HepG2 (cell line): ENCODE measurements at regions not wholly inside any gene's neighbourhood (a gene's known extent, or its start where the extent isn't known, plus 50 kb on each side); places are given as distances from the start of the nearest gene placed in this dataset.

Experiments
- ATAC-seq: fragments of 200-7000 bp; cut with Tn5 transposase; 3 replicates; pipeline ENCODE4 v1.9.1; 2020; ENCODE audit warnings: mild to moderate bottlenecking, moderate library complexity
- BruUV-seq: library from RNA; stranded (reverse); fragments of 400-500 nt; replicated peaks from 2 replicates; lab custom pipeline; 2021; lab: Mats Ljungman, UMichigan
- CTCF ChIA-PET: fragments of 300-600 bp; formaldehyde crosslinking; extraction: SDS; loops from one replicate; lab custom pipeline; 2021; ENCODE audit warnings: low total read pairs, inconsistent platforms, low intra/inter-chr PET ratio; lab: Yijun Ruan, JAX
- POLR2A ChIA-PET: fragments of 350-600 bp; sonication (Branson Sonifier 250); formaldehyde crosslinking; loops from one replicate; lab custom pipeline; 2020; ENCODE audit warnings: antibody characterized with exemption, inconsistent platforms; lab: Yijun Ruan, JAX
- DNase-seq: peaks from one replicate; pipeline ENCODE4 v3.0.0-alpha.2; 2015; ENCODE audit warnings: low spot score
- FAIRE-seq: peaks from 3 replicates; lab custom pipeline; 2011; peaks lifted over from hg19 to GRCh38; lab: Jason Lieb, UNC
- H2AFZ ChIP-seq: one replicate; pipeline ENCODE4 v1.6.1; 2011; ENCODE audit warnings: low read length, inconsistent platforms
- H3K27ac ChIP-seq: fragments of 300-600 bp; 3 replicates; pipeline ENCODE4 v1.8.0; 2011; ENCODE audit warnings: mixed run types, mild to moderate bottlenecking, mixed read lengths, low read length, inconsistent platforms; ENCODE audit not compliant: insufficient read depth; ENCODE audit errors: extremely low read length
- H3K27me3 ChIP-seq, 2 experiments: fragments of 200-600 bp in 1 of 2; 2 replicates in 1 of 2; 3 replicates in 1 of 2; pipeline versions ENCODE4 v1.6.0 to v1.8.0; 2011; ENCODE audit warnings: low read length in 2 of 2, mild to moderate bottlenecking in 2 of 2, moderate library complexity in 2 of 2, inconsistent platforms in 1 of 2; ENCODE audit not compliant: insufficient read depth in 2 of 2, control insufficient read depth in 1 of 2
- H3K36me3 ChIP-seq, 2 experiments: fragments of 200-600 bp in 1 of 2; replicated peaks in 1 of 2; 2 replicates in 1 of 2; 3 replicates in 1 of 2; pipeline versions ENCODE4 v1.5.1 to v1.8.0; 2011; ENCODE audit warnings: low read length in 2 of 2, inconsistent platforms in 1 of 2; ENCODE audit not compliant: insufficient read depth in 2 of 2, control insufficient read depth in 1 of 2
- H3K4me1 ChIP-seq: 2 replicates; pipeline ENCODE4 v1.5.1; 2012; ENCODE audit warnings: low read length, inconsistent platforms; ENCODE audit not compliant: insufficient read depth
- H3K4me2 ChIP-seq: 2 replicates; pipeline ENCODE4 v1.6.0; 2011; ENCODE audit warnings: low read depth, low read length, inconsistent platforms
- H3K4me3 ChIP-seq, 3 experiments: fragments of 200-600 bp in 1 of 3; sonication (generic), shearing (Covaris generic) in 1 of 3; replicated peaks in 1 of 3; 2 replicates each; pipeline ENCODE4 v1.5.1; 2011 to 2016; ENCODE audit warnings: low read length in 3 of 3, inconsistent platforms in 2 of 3, low read depth in 2 of 3, mild to moderate bottlenecking in 2 of 3, control low read depth in 1 of 3, mixed read lengths in 1 of 3; ENCODE audit not compliant: insufficient read depth in 1 of 3
- H3K79me2 ChIP-seq: one replicate; pipeline ENCODE4 v1.6.1; 2011; ENCODE audit warnings: low read length, inconsistent platforms; ENCODE audit not compliant: insufficient read depth
- H3K9ac ChIP-seq: 2 replicates; pipeline ENCODE4 v1.6.0; 2011; ENCODE audit warnings: mild to moderate bottlenecking, low read depth, low read length, inconsistent platforms; ENCODE audit not compliant: insufficient read depth
- H3K9me3 ChIP-seq: 2 replicates; pipeline ENCODE4 v1.5.1; 2012; ENCODE audit warnings: mild to moderate bottlenecking, low read length
- H4K20me1 ChIP-seq: 2 replicates; pipeline ENCODE4 v1.6.0; 2011; ENCODE audit warnings: inconsistent platforms, mild to moderate bottlenecking, low read length, moderate library complexity; ENCODE audit not compliant: insufficient read depth
- ATAD3A ChIP-seq: sonication (generic); formaldehyde crosslinking; IDR thresholded peaks from 2 replicates; pipeline ENCODE4 v1.4.0; 2020; ENCODE audit warnings: missing genetic modification reagents
- HNF4A ChIP-seq: sonication (generic); formaldehyde crosslinking; IDR thresholded peaks from 2 replicates; pipeline ENCODE4 v1.4.0; 2020; ENCODE audit warnings: missing genetic modification reagents
- HNRNPK ChIP-seq: fragments of 200-400 bp; formaldehyde crosslinking; IDR thresholded peaks from 2 replicates; pipeline ENCODE4 v1.6.1; 2018; ENCODE audit warnings: low read length, low read depth, moderate library complexity, mild to moderate bottlenecking; ENCODE audit not compliant: poor library complexity, severe bottlenecking
- MED13 ChIP-seq: sonication (generic); formaldehyde crosslinking; IDR thresholded peaks from 2 replicates; pipeline ENCODE4 v1.5.0; 2020; ENCODE audit warnings: missing genetic modification reagents
- MZF1 ChIP-seq: sonication (generic); formaldehyde crosslinking; IDR thresholded peaks from 2 replicates; pipeline ENCODE4 v1.8.1; 2023; ENCODE audit warnings: mild to moderate bottlenecking, missing genetic modification reagents, borderline replicate concordance
- PCBP1 ChIP-seq: fragments of 200-400 bp; formaldehyde crosslinking; IDR thresholded peaks from 2 replicates; pipeline ENCODE4 v1.6.1; 2017; ENCODE audit warnings: mild to moderate bottlenecking, low read depth, low read length, borderline replicate concordance
- PHF21A ChIP-seq: sonication (generic); formaldehyde crosslinking; IDR thresholded peaks from 2 replicates; pipeline ENCODE4 v1.5.0; 2020; ENCODE audit warnings: mild to moderate bottlenecking, missing genetic modification reagents
- RORA ChIP-seq: sonication (generic); formaldehyde crosslinking; IDR thresholded peaks from 2 replicates; pipeline ENCODE4 v1.5.0; 2020; ENCODE audit warnings: mild to moderate bottlenecking, missing genetic modification reagents, moderate library complexity
- TGIF2 ChIP-seq: IDR thresholded peaks from 2 replicates; pipeline ENCODE4 v1.6.1; 2016; ENCODE audit warnings: control low read depth, missing compliant biosample characterization
- ZBTB7B ChIP-seq: sonication (generic); formaldehyde crosslinking; IDR thresholded peaks from 2 replicates; pipeline ENCODE4 v1.4.0; 2020; ENCODE audit warnings: missing genetic modification reagents
- ZC3H4 ChIP-seq: sonication (generic); formaldehyde crosslinking; IDR thresholded peaks from 2 replicates; pipeline ENCODE4 v1.4.0; 2020; ENCODE audit warnings: missing genetic modification reagents, borderline replicate concordance
- ZNF225 ChIP-seq: sonication (generic); formaldehyde crosslinking; IDR thresholded peaks from 2 replicates; pipeline ENCODE4 v1.4.0; 2020; ENCODE audit warnings: mild to moderate bottlenecking, missing genetic modification reagents
- ZNF383 ChIP-seq: sonication (generic); formaldehyde crosslinking; IDR thresholded peaks from 2 replicates; pipeline ENCODE4 v1.4.0; 2020; ENCODE audit warnings: missing genetic modification reagents, mild to moderate bottlenecking, borderline replicate concordance
- WGBS: methylation state at CpG from one replicate; pipeline ENCODE4 v1.1.6; 2017; ENCODE audit warnings: low lambda C conversion rate; 5-methylcytosine and 5-hydroxymethylcytosine counted together
- in situ Hi-C: cut with HindIII; loops from 2 replicates; pipeline ENCODE4 v1.10.0; 2017; ENCODE audit warnings: low pct_unique_long_range_greater_than_20kb; ENCODE audit not compliant: extremely low pct_ligation_motif_present
- intact Hi-C: fragments of 100-400 bp; cut with micrococcal nuclease; formaldehyde crosslinking; loops from one replicate; pipeline ENCODE4 v1.10.0; 2022; ENCODE audit not compliant: unreplicated experiment
- TF ChIP-seq, protein P1 (sequence below), 2 experiments: fragments of 450-650 bp in 1 of 2; sonication (generic) in 1 of 2; formaldehyde crosslinking; IDR thresholded peaks; 2 replicates each; pipeline versions ENCODE4 v1.5.0 to v1.8.0; 2020 to 2022; ENCODE audit warnings: mild to moderate bottlenecking in 1 of 2, missing genetic modification reagents in 1 of 2
- TF ChIP-seq, protein P2 (sequence below): sonication (generic); formaldehyde crosslinking; conservative IDR thresholded peaks from 2 replicates; pipeline ENCODE4 v1.4.0; 2020; ENCODE audit warnings: missing genetic modification reagents
- TF ChIP-seq, protein P3 (sequence below): IDR thresholded peaks from 2 replicates; pipeline ENCODE4 v1.6.1; 2012; ENCODE audit warnings: inconsistent platforms
- TF ChIP-seq, protein P4 (sequence below): sonication (generic); formaldehyde crosslinking; IDR thresholded peaks from 2 replicates; pipeline ENCODE4 v1.4.0; 2020; ENCODE audit warnings: missing genetic modification reagents

DNA sequence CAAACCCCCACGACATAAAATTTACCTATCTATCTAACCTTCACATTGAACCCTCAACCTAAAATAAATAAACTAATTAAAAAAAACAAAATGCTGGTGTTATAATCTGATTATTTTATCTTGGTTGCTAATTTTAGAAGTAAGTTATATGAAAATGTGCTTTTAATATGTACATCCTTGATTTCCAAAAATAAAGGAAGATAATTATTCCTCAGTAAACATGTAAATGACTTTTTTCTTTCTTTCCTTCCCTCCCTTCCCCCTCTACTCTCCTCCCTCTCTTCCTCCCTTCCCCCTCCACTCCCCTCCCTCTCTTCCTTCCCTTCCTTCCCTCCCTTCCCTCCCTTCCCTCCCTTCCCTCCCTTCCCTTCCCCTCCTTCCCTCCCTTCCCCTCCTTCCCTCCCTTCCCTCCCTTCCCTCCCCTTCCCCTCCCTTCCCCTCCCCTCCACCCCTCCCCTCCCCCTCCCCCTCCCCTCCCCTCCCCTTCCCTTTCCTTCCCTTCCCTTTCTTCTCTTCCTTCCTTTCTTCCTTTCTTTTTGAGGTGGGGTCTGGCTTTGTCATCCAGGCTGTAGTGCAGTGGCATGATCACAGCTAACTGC lies 180.0 kb upstream of the GIMD1 start:
- WGBS = 0% methylated on average over 1 of the region's 1 CpG
- DNase-seq (no peak), ATAC-seq (no peak), FAIRE-seq (no peak)
- BruUV-seq = no TSS peak
- no peak overlapping the region for H3K9ac ChIP-seq
- no peaks in the 10 kb centered on the region for H3K9me3 ChIP-seq
- no peaks in the 10 kb centered on the region for H3K4me1 ChIP-seq
- ChIA-PET POLR2A (no interaction called here), CTCF (no interaction called here)
- H2AFZ ChIP-seq = no peak overlapping the region
- intact Hi-C loops (no loop called here), in situ Hi-C loops (no loop called here)
- no peaks in the 10 kb centered on the region for H3K36me3 ChIP-seq
- H3K79me2 ChIP-seq = no peaks in the 10 kb centered on the region
- no peak overlapping the region for H3K4me2 ChIP-seq
- no peaks in the 10 kb centered on the region for H3K27me3 ChIP-seq
- TF ChIP-seq HNRNPK (peak; percentile 99), TGIF2 (no peak), MED13 (CRISPR knock-in tag) (no peak), ZNF383 (CRISPR knock-in tag) (no peak), ZBTB7B (no peak), PCBP1 (peak; percentile 97), ZC3H4 (CRISPR knock-in tag) (no peak)
- TF ChIP-seq, protein P1, sequence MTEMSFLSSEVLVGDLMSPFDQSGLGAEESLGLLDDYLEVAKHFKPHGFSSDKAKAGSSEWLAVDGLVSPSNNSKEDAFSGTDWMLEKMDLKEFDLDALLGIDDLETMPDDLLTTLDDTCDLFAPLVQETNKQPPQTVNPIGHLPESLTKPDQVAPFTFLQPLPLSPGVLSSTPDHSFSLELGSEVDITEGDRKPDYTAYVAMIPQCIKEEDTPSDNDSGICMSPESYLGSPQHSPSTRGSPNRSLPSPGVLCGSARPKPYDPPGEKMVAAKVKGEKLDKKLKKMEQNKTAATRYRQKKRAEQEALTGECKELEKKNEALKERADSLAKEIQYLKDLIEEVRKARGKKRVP (CRISPR knock-in tag; IDR thresholded peaks at IDR 0.05) = no peak
- H3K27ac ChIP-seq = no peak overlapping the region
- H4K20me1 ChIP-seq = no peaks in the 10 kb centered on the region
- H3K4me3 ChIP-seq = no peak overlapping the region

DNA sequence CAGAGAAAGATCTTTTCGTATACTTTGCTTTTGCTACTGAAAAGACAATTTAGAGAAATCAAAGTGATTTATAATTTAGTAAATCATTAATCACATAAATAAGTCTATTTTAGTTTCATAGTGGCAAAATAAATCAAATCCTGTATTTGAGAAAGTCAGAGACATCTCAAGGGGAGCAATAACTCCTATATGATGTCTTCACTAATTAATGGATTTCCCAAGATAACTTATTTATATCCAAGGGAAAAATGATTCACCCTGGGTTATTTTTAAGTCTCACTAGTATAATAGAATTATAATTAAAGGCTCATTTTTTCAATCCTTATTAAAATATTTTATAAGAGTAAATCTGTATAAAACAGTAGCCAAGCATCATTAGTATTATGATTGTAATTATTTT lies 177.8 kb upstream of the GIMD1 start:
- WGBS = 18% methylated on average over 1 of the region's 1 CpG
- Histone ChIP-seq H3K9me3 (no peaks in the 10 kb centered on the region), H3K4me1 (no peaks in the 10 kb centered on the region), H3K27ac (no peak overlapping the region), H3K4me3 (no peak overlapping the region), H3K79me2 (no peaks in the 10 kb centered on the region), H3K9ac (no peak overlapping the region), H3K27me3 (no peaks in the 10 kb centered on the region), H2AFZ (no peak overlapping the region), H4K20me1 (no peaks in the 10 kb centered on the region), H3K36me3 (no peaks in the 10 kb centered on the region), H3K4me2 (no peak overlapping the region)
- ATAC-seq = no peak
- in situ Hi-C loops = no loop called here
- intact Hi-C loops = no loop called here
- POLR2A ChIA-PET = no interaction called here
- no TSS peak for BruUV-seq
- no peak for FAIRE-seq
- CTCF ChIA-PET = no interaction called here
- no peak for DNase-seq
- TF ChIP-seq, protein P2, sequence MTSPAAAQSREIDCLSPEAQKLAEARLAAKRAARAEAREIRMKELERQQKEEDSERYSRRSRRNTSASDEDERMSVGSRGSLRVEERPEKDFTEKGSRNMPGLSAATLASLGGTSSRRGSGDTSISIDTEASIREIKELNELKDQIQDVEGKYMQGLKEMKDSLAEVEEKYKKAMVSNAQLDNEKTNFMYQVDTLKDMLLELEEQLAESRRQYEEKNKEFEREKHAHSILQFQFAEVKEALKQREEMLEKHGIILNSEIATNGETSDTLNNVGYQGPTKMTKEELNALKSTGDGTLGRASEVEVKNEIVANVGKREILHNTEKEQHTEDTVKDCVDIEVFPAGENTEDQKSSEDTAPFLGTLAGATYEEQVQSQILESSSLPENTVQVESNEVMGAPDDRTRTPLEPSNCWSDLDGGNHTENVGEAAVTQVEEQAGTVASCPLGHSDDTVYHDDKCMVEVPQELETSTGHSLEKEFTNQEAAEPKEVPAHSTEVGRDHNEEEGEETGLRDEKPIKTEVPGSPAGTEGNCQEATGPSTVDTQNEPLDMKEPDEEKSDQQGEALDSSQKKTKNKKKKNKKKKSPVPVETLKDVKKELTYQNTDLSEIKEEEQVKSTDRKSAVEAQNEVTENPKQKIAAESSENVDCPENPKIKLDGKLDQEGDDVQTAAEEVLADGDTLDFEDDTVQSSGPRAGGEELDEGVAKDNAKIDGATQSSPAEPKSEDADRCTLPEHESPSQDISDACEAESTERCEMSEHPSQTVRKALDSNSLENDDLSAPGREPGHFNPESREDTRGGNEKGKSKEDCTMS (CRISPR knock-in tag) = no peak
- TF ChIP-seq ZNF225 (CRISPR knock-in tag) (no peak), PHF21A (CRISPR knock-in tag) (no peak), ATAD3A (CRISPR knock-in tag) (no peak), MZF1 (CRISPR knock-in tag) (no peak), RORA (no peak), HNF4A (CRISPR knock-in tag) (no peak)
- TF ChIP-seq, protein P3, sequence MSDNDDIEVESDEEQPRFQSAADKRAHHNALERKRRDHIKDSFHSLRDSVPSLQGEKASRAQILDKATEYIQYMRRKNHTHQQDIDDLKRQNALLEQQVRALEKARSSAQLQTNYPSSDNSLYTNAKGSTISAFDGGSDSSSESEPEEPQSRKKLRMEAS = no peak
- TF ChIP-seq, protein P4, sequence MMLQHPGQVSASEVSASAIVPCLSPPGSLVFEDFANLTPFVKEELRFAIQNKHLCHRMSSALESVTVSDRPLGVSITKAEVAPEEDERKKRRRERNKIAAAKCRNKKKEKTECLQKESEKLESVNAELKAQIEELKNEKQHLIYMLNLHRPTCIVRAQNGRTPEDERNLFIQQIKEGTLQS (CRISPR knock-in tag) = no peak
